SU-DHL-6 (cell line): ENCODE measurements at regions not wholly inside any gene's neighbourhood (a gene's known extent, or its start where the extent isn't known, plus 50 kb on each side); places are given as distances from the start of the nearest gene placed in this dataset.

ENCODE experiments used
- H2AFZ ChIP-seq: fragments of 200-600 bp; sonication (generic); 2 replicates; pipeline ENCODE4 v1.6.1; 2014; ENCODE audit warnings: low read depth, mild to moderate bottlenecking, moderate library complexity, mixed read lengths, antibody characterized with exemption, low read length; ENCODE audit not compliant: severe bottlenecking
- H3F3A ChIP-seq: fragments of 200-600 bp; shearing (Covaris generic); 2 replicates; pipeline ENCODE4 v1.6.0; 2016; ENCODE audit warnings: antibody characterized with exemption, mild to moderate bottlenecking; ENCODE audit not compliant: insufficient read depth
- H3K27ac ChIP-seq: fragments of 200-600 bp; sonication (generic); 2 replicates; pipeline ENCODE4 v1.5.1; 2016; ENCODE audit warnings: low read depth, mild to moderate bottlenecking, low read length, moderate library complexity, mixed read lengths
- H3K27me3 ChIP-seq: fragments of 200-600 bp; sonication (generic), shearing (Covaris generic); 2 replicates; pipeline ENCODE4 v1.6.0; 2014; ENCODE audit warnings: mild to moderate bottlenecking, low read length
- H3K36me3 ChIP-seq: fragments of 200-600 bp; sonication (generic); 2 replicates; pipeline ENCODE4 v1.6.1; 2014; ENCODE audit warnings: mild to moderate bottlenecking, low read length, mixed read lengths
- H3K4me2 ChIP-seq: fragments of 300-600, 200-600 bp; shearing (Covaris generic), sonication (generic); 2 replicates; pipeline ENCODE4 v1.6.0; 2014; ENCODE audit warnings: low read length, low read depth, mild to moderate bottlenecking; ENCODE audit not compliant: poor library complexity, severe bottlenecking
- H3K4me3 ChIP-seq: fragments of 200-600 bp; sonication (generic); 2 replicates; pipeline ENCODE4 v1.5.1; 2014; ENCODE audit warnings: antibody characterized with exemption, low read length, mild to moderate bottlenecking, mixed read lengths; ENCODE audit not compliant: insufficient read depth, poor library complexity, severe bottlenecking
- H3K79me2 ChIP-seq: fragments of 200-600 bp; sonication (generic); 2 replicates; pipeline ENCODE4 v1.6.1; 2014; ENCODE audit warnings: mild to moderate bottlenecking, low read length, moderate library complexity; ENCODE audit not compliant: insufficient read depth
- H3K9ac ChIP-seq: fragments of 200-600 bp; sonication (generic); 2 replicates; pipeline ENCODE4 v1.7.0; 2014; ENCODE audit warnings: mild to moderate bottlenecking, low read length
- H3K9me2 ChIP-seq: fragments of 200-600 bp; sonication (generic); replicated peaks from 2 replicates; pipeline ENCODE4 v1.6.1; 2014; ENCODE audit warnings: low read length; ENCODE audit not compliant: insufficient read depth
- H3K9me3 ChIP-seq: fragments of 200-600 bp; sonication (generic); 2 replicates; pipeline ENCODE4 v1.6.1; 2014; ENCODE audit warnings: low read length, mixed read lengths; ENCODE audit not compliant: insufficient read depth
- H4K20me1 ChIP-seq: fragments of 200-600 bp; sonication (generic); 2 replicates; pipeline ENCODE4 v1.6.1; 2014; ENCODE audit warnings: low read depth, mild to moderate bottlenecking, antibody characterized with exemption, low read length, moderate library complexity, mixed read lengths
- CTCF ChIP-seq: fragments of 200-600 bp; sonication (generic); IDR thresholded peaks from one replicate; pipeline ENCODE4 v1.5.1; 2017; ENCODE audit warnings: antibody characterized with exemption, mild to moderate bottlenecking, low read length, moderate library complexity; ENCODE audit not compliant: insufficient read depth, poor library complexity, severe bottlenecking
- EZH2phosphoT487 ChIP-seq: fragments of 200-600 bp; sonication (generic), shearing (Covaris generic); conservative IDR thresholded peaks from 2 replicates; pipeline ENCODE4 v1.6.1; 2018; ENCODE audit warnings: mild to moderate bottlenecking, antibody characterized with exemption, low read length, moderate library complexity, mixed read lengths

- no peaks in the 10 kb centered on the region for H3F3A ChIP-seq
- no peaks in the 10 kb centered on the region for H3K9me3 ChIP-seq
- H3K4me3 ChIP-seq = no peak overlapping the region
- H3K27me3 ChIP-seq = no peaks in the 10 kb centered on the region
- no peaks in the 10 kb centered on the region for H4K20me1 ChIP-seq
- no peak overlapping the region for H3K9ac ChIP-seq
- H3K27ac ChIP-seq = no peak overlapping the region
- H3K36me3 ChIP-seq = no peaks in the 10 kb centered on the region
- no peaks in the 10 kb centered on the region for H3K79me2 ChIP-seq
- H3K9me2 ChIP-seq = no peaks in the 10 kb centered on the region
- TF ChIP-seq CTCF = no peak
- no peak overlapping the region for H3K4me2 ChIP-seq
- H2AFZ ChIP-seq = no peak overlapping the region
Observed at GRCh38 chr12:28814246-28814645, 334.8 kb upstream of the FAR2 start.

- Histone ChIP-seq H3K9me2 (no peaks in the 10 kb centered on the region), H3F3A (no peaks in the 10 kb centered on the region), H3K4me2 (no peak overlapping the region), H3K9ac (no peak overlapping the region), H3K27me3 (no peaks in the 10 kb centered on the region), H3K36me3 (no peaks in the 10 kb centered on the region), H3K9me3 (no peaks in the 10 kb centered on the region), H3K27ac (no peak overlapping the region), H4K20me1 (no peaks in the 10 kb centered on the region), H3K4me3 (no peak overlapping the region), H2AFZ (no peak overlapping the region), H3K79me2 (no peaks in the 10 kb centered on the region)
- TF ChIP-seq EZH2phosphoT487 (no peak), CTCF (no peak)
Observed at GRCh38 chr12:28817524-28817923, 331.6 kb upstream of the FAR2 start.

GRCh38 chr12:28824193-28824846, 324.8 kb upstream of the FAR2 start:
- no peaks in the 10 kb centered on the region for H3K36me3 ChIP-seq
- no peak overlapping the region for H3K27ac ChIP-seq
- H3K4me3 ChIP-seq = no peak overlapping the region
- no peak overlapping the region for H2AFZ ChIP-seq
- no peaks in the 10 kb centered on the region for H3K9me2 ChIP-seq
- no peaks in the 10 kb centered on the region for H3K27me3 ChIP-seq
- TF ChIP-seq EZH2phosphoT487 (no peak), CTCF (no peak)
- H4K20me1 ChIP-seq = no peaks in the 10 kb centered on the region
- H3K9ac ChIP-seq = no peak overlapping the region
- H3F3A ChIP-seq = no peaks in the 10 kb centered on the region
- H3K9me3 ChIP-seq = no peaks in the 10 kb centered on the region
- H3K4me2 ChIP-seq = no peak overlapping the region
- no peaks in the 10 kb centered on the region for H3K79me2 ChIP-seq
